ENCODE measurements at regions not wholly inside any gene's neighbourhood (a gene's known extent, or its start where the extent isn't known, plus 50 kb on each side); places are given as distances from the start of the nearest gene placed in this dataset.
"Not testable (repeated sequence)": the region's sequence is repeated elsewhere in the genome, so short reads cannot be mapped to it uniquely, and the experiment has no call there.

- not testable (repeated sequence) for H3K4me1 ChIP-seq (ENCODE audit: control insufficient read depth, insufficient read depth, low read length, unreplicated experiment); H3K79me2 ChIP-seq (ENCODE audit: control insufficient read depth, insufficient read depth, low read length, unreplicated experiment); H3K36me3 ChIP-seq (ENCODE audit: insufficient read depth, low read length); H3K27ac ChIP-seq (ENCODE audit: low read depth, low read length); H3K4me3 ChIP-seq (ENCODE audit: low read depth, low read length); H3K27me3 ChIP-seq (ENCODE audit: insufficient read depth, low read length); H2AFZ ChIP-seq (ENCODE audit: low read length, unreplicated experiment)
Observed at GRCh38 chr4:19016550-19016949, 995.0 kb upstream of the LCORL start.

- Histone ChIP-seq H3K79me2 (ENCODE audit: control insufficient read depth, insufficient read depth, low read length, unreplicated experiment) (no peaks in the 10 kb centered on the region), H3K4me1 (ENCODE audit: control insufficient read depth, insufficient read depth, low read length, unreplicated experiment) (no peaks in the 10 kb centered on the region), H3K36me3 (ENCODE audit: insufficient read depth, low read length) (no peaks in the 10 kb centered on the region), H3K27ac (ENCODE audit: low read depth, low read length) (no peak overlapping the region), H2AFZ (ENCODE audit: low read length, unreplicated experiment) (no peak overlapping the region), H3K4me3 (ENCODE audit: low read depth, low read length) (no peak overlapping the region), H3K27me3 (ENCODE audit: insufficient read depth, low read length) (no peaks in the 10 kb centered on the region)
Observed at GRCh38 chr4:19014594-19014993, 993.0 kb upstream of the LCORL start.

- Histone ChIP-seq H3K27ac (ENCODE audit: low read depth, low read length) (no peak overlapping the region), H3K36me3 (ENCODE audit: insufficient read depth, low read length) (no peaks in the 10 kb centered on the region), H3K27me3 (ENCODE audit: insufficient read depth, low read length) (no peaks in the 10 kb centered on the region)
Observed at GRCh38 chr4:19010761-19011160, 989.2 kb upstream of the LCORL start.

GRCh38 chr4:19009881-19010280, 988.3 kb upstream of the LCORL start:
- H3K4me3 ChIP-seq (ENCODE audit: low read depth, low read length) = no peak overlapping the region
- H3K27me3 ChIP-seq (ENCODE audit: insufficient read depth, low read length) = no peaks in the 10 kb centered on the region
- H2AFZ ChIP-seq (ENCODE audit: low read length, unreplicated experiment) = no peak overlapping the region
- no peaks in the 10 kb centered on the region for H3K4me1 ChIP-seq (ENCODE audit: control insufficient read depth, insufficient read depth, low read length, unreplicated experiment)
- H3K36me3 ChIP-seq (ENCODE audit: insufficient read depth, low read length) = no peaks in the 10 kb centered on the region
- H3K27ac ChIP-seq (ENCODE audit: low read depth, low read length) = no peak overlapping the region
- no peaks in the 10 kb centered on the region for H3K79me2 ChIP-seq (ENCODE audit: control insufficient read depth, insufficient read depth, low read length, unreplicated experiment)

More at GRCh38 chr4:19010761-19011160, 989.2 kb upstream of the LCORL start:
- H3K4me3 ChIP-seq (ENCODE audit: low read depth, low read length) = no peak overlapping the region
- H3K79me2 ChIP-seq (ENCODE audit: control insufficient read depth, insufficient read depth, low read length, unreplicated experiment) = no peaks in the 10 kb centered on the region
- no peak overlapping the region for H2AFZ ChIP-seq (ENCODE audit: low read length, unreplicated experiment)
- H3K4me1 ChIP-seq (ENCODE audit: control insufficient read depth, insufficient read depth, low read length, unreplicated experiment) = no peaks in the 10 kb centered on the region

- H3K4me1 ChIP-seq (ENCODE audit: control insufficient read depth, insufficient read depth, low read length, unreplicated experiment) = no peaks in the 10 kb centered on the region
- no peak overlapping the region for H3K27ac ChIP-seq (ENCODE audit: low read depth, low read length)
- H3K79me2 ChIP-seq (ENCODE audit: control insufficient read depth, insufficient read depth, low read length, unreplicated experiment) = no peaks in the 10 kb centered on the region
- no peaks in the 10 kb centered on the region for H3K36me3 ChIP-seq (ENCODE audit: insufficient read depth, low read length)
- no peak overlapping the region for H2AFZ ChIP-seq (ENCODE audit: low read length, unreplicated experiment)
- no peaks in the 10 kb centered on the region for H3K27me3 ChIP-seq (ENCODE audit: insufficient read depth, low read length)
- no peak overlapping the region for H3K4me3 ChIP-seq (ENCODE audit: low read depth, low read length)
Observed at GRCh38 chr4:19005211-19005610, 983.7 kb upstream of the LCORL start.

GRCh38 chr4:19002170-19002569, 980.6 kb upstream of the LCORL start:
- H3K27me3 ChIP-seq (ENCODE audit: insufficient read depth, low read length) = no peaks in the 10 kb centered on the region
- no peak overlapping the region for H3K27ac ChIP-seq (ENCODE audit: low read depth, low read length)
- H3K4me1 ChIP-seq (ENCODE audit: control insufficient read depth, insufficient read depth, low read length, unreplicated experiment) = no peaks in the 10 kb centered on the region
- no peak overlapping the region for H2AFZ ChIP-seq (ENCODE audit: low read length, unreplicated experiment)
- H3K4me3 ChIP-seq (ENCODE audit: low read depth, low read length) = no peak overlapping the region
- H3K79me2 ChIP-seq (ENCODE audit: control insufficient read depth, insufficient read depth, low read length, unreplicated experiment) = no peaks in the 10 kb centered on the region
- H3K36me3 ChIP-seq (ENCODE audit: insufficient read depth, low read length) = no peaks in the 10 kb centered on the region

GRCh38 chr4:18999595-18999994, 978.0 kb upstream of the LCORL start:
- Histone ChIP-seq H3K27ac (ENCODE audit: low read depth, low read length) (no peak overlapping the region), H2AFZ (ENCODE audit: low read length, unreplicated experiment) (no peak overlapping the region), H3K79me2 (ENCODE audit: control insufficient read depth, insufficient read depth, low read length, unreplicated experiment) (no peaks in the 10 kb centered on the region), H3K27me3 (ENCODE audit: insufficient read depth, low read length) (no peaks in the 10 kb centered on the region), H3K36me3 (ENCODE audit: insufficient read depth, low read length) (no peaks in the 10 kb centered on the region), H3K4me1 (ENCODE audit: control insufficient read depth, insufficient read depth, low read length, unreplicated experiment) (no peaks in the 10 kb centered on the region), H3K4me3 (ENCODE audit: low read depth, low read length) (no peak overlapping the region)

- no peaks in the 10 kb centered on the region for H3K4me1 ChIP-seq (ENCODE audit: control insufficient read depth, insufficient read depth, low read length, unreplicated experiment)
- no peaks in the 10 kb centered on the region for H3K79me2 ChIP-seq (ENCODE audit: control insufficient read depth, insufficient read depth, low read length, unreplicated experiment)
- no peak overlapping the region for H3K4me3 ChIP-seq (ENCODE audit: low read depth, low read length)
- H3K36me3 ChIP-seq (ENCODE audit: insufficient read depth, low read length) = no peaks in the 10 kb centered on the region
- no peak overlapping the region for H3K27ac ChIP-seq (ENCODE audit: low read depth, low read length)
- H2AFZ ChIP-seq (ENCODE audit: low read length, unreplicated experiment) = no peak overlapping the region
- H3K27me3 ChIP-seq (ENCODE audit: insufficient read depth, low read length) = no peaks in the 10 kb centered on the region
Observed at GRCh38 chr4:18981234-18981615, 959.7 kb upstream of the LCORL start.

- no peaks in the 10 kb centered on the region for H3K4me1 ChIP-seq (ENCODE audit: control insufficient read depth, insufficient read depth, low read length, unreplicated experiment)
- no peak overlapping the region for H3K4me3 ChIP-seq (ENCODE audit: low read depth, low read length)
- no peak overlapping the region for H3K27ac ChIP-seq (ENCODE audit: low read depth, low read length)
- H2AFZ ChIP-seq (ENCODE audit: low read length, unreplicated experiment) = no peak overlapping the region
- H3K36me3 ChIP-seq (ENCODE audit: insufficient read depth, low read length) = no peaks in the 10 kb centered on the region
- no peaks in the 10 kb centered on the region for H3K27me3 ChIP-seq (ENCODE audit: insufficient read depth, low read length)
- H3K79me2 ChIP-seq (ENCODE audit: control insufficient read depth, insufficient read depth, low read length, unreplicated experiment) = no peaks in the 10 kb centered on the region
Observed at GRCh38 chr4:18980516-18981233, 959.1 kb upstream of the LCORL start.

- Histone ChIP-seq H2AFZ (ENCODE audit: low read length, unreplicated experiment) (no peak overlapping the region), H3K27ac (ENCODE audit: low read depth, low read length) (no peak overlapping the region), H3K4me1 (ENCODE audit: control insufficient read depth, insufficient read depth, low read length, unreplicated experiment) (no peaks in the 10 kb centered on the region), H3K36me3 (ENCODE audit: insufficient read depth, low read length) (no peaks in the 10 kb centered on the region), H3K4me3 (ENCODE audit: low read depth, low read length) (no peak overlapping the region), H3K27me3 (ENCODE audit: insufficient read depth, low read length) (no peaks in the 10 kb centered on the region), H3K79me2 (ENCODE audit: control insufficient read depth, insufficient read depth, low read length, unreplicated experiment) (no peaks in the 10 kb centered on the region)
Observed at GRCh38 chr4:18976884-18977283, 955.3 kb upstream of the LCORL start.

- no peaks in the 10 kb centered on the region for H3K27me3 ChIP-seq (ENCODE audit: insufficient read depth, low read length)
- no peak overlapping the region for H3K4me3 ChIP-seq (ENCODE audit: low read depth, low read length)
- no peaks in the 10 kb centered on the region for H3K79me2 ChIP-seq (ENCODE audit: control insufficient read depth, insufficient read depth, low read length, unreplicated experiment)
- H3K4me1 ChIP-seq (ENCODE audit: control insufficient read depth, insufficient read depth, low read length, unreplicated experiment) = no peaks in the 10 kb centered on the region
- H3K36me3 ChIP-seq (ENCODE audit: insufficient read depth, low read length) = no peaks in the 10 kb centered on the region
- no peak overlapping the region for H2AFZ ChIP-seq (ENCODE audit: low read length, unreplicated experiment)
- no peak overlapping the region for H3K27ac ChIP-seq (ENCODE audit: low read depth, low read length)
Observed at GRCh38 chr4:18975916-18976808, 954.6 kb upstream of the LCORL start.

Measured in ACC112 (cell line).